NB4 (cell line): ENCODE measurements at regions not wholly inside any gene's neighbourhood (a gene's known extent, or its start where the extent isn't known, plus 50 kb on each side); places are given as distances from the start of the nearest gene placed in this dataset.

Source experiments
- POLR2A ChIP-seq: IDR thresholded peaks from 2 replicates; pipeline ENCODE4 v1.6.1; 2011; ENCODE audit warnings: mild to moderate bottlenecking; ENCODE audit not compliant: insufficient read length; ENCODE audit errors: extremely low read depth
- TF ChIP-seq, protein P1 (sequence below): IDR thresholded peaks from one replicate; pipeline ENCODE4 v1.5.1; 2012; ENCODE audit warnings: low read depth, low read length

DNA sequence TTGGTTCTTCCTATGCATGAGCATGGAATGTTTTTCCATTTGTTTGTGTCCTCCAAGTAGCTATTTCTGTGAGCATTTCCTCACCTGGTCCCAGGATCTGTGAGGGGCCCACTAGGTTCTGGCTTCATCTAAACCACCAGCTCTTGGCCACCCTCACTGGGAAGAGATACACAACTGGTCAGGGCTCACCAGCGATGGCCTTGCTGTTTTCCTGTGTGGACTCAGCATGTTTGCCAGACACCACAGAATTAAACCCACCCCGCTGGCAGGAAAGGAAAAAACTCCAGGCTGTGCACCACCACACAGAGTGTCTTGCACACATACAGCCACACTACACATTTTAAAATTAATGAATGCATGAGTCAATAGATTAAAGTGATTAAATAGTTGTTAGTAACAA is 65.1 kb upstream of the NXT1 start:
- TF ChIP-seq, protein P1, sequence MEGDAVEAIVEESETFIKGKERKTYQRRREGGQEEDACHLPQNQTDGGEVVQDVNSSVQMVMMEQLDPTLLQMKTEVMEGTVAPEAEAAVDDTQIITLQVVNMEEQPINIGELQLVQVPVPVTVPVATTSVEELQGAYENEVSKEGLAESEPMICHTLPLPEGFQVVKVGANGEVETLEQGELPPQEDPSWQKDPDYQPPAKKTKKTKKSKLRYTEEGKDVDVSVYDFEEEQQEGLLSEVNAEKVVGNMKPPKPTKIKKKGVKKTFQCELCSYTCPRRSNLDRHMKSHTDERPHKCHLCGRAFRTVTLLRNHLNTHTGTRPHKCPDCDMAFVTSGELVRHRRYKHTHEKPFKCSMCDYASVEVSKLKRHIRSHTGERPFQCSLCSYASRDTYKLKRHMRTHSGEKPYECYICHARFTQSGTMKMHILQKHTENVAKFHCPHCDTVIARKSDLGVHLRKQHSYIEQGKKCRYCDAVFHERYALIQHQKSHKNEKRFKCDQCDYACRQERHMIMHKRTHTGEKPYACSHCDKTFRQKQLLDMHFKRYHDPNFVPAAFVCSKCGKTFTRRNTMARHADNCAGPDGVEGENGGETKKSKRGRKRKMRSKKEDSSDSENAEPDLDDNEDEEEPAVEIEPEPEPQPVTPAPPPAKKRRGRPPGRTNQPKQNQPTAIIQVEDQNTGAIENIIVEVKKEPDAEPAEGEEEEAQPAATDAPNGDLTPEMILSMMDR, result no peak
- no peak for TF ChIP-seq POLR2A
